Adipocyte (in vitro differentiated cells): ENCODE measurements at regions not wholly inside any gene's neighbourhood (a gene's known extent, or its start where the extent isn't known, plus 50 kb on each side); places are given as distances from the start of the nearest gene placed in this dataset.

Experiments used
- DNase-seq: peaks from one replicate; pipeline ENCODE4 v3.0.0-alpha.2; 2015; ENCODE audit warnings: low read depth
- H3K27me3 ChIP-seq: replicated peaks from 2 replicates; pipeline ENCODE4 v1.7.0; 2013; ENCODE audit warnings: mild to moderate bottlenecking, low read length, moderate library complexity; ENCODE audit not compliant: control insufficient read depth, insufficient read depth
- H3K36me3 ChIP-seq: 2 replicates; pipeline ENCODE4 v1.7.0; 2013; ENCODE audit warnings: low read length, mild to moderate bottlenecking, moderate library complexity; ENCODE audit not compliant: control insufficient read depth, insufficient read depth, severe bottlenecking
- H3K4me1 ChIP-seq: 2 replicates; pipeline ENCODE4 v1.7.0; 2013; ENCODE audit warnings: mild to moderate bottlenecking, low read length, moderate library complexity; ENCODE audit not compliant: control insufficient read depth, insufficient read depth
- H3K4me3 ChIP-seq: 2 replicates; pipeline ENCODE4 v1.7.0; 2013; ENCODE audit warnings: mild to moderate bottlenecking, low read length, moderate library complexity
- H3K9ac ChIP-seq: 2 replicates; pipeline ENCODE4 v1.7.0; 2013; ENCODE audit warnings: mild to moderate bottlenecking, low read length, moderate library complexity
- H3K9me3 ChIP-seq: 2 replicates; pipeline ENCODE4 v1.7.0; 2013; ENCODE audit warnings: mild to moderate bottlenecking, low read length, moderate library complexity; ENCODE audit not compliant: control insufficient read depth

DNA sequence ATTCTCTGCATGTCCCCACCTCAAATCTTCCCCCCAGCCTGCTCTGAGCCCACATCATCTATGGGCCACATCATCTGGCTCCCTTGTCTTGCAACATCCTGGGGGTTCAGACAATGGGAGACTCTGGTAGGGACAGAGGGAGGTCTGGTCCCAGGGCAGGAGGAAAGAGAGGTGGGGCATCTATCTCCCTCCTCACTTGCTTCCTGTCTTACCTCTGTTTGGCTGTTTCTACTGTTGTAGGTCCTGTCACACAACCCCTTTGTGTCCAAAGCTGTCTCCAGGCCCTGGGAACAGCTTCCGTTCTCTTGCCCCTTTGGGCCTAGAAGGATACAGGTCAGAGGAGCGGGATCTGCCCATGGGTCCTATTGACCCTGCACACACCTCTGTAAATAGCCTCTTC is 227.2 kb downstream of the NSG2 start:
- no peaks in the 10 kb centered on the region for H3K27me3 ChIP-seq
- H3K9me3 ChIP-seq, result peaks cover 11% of the 10 kb centered on the region
- no peak for DNase-seq
- no peak overlapping the region for H3K4me3 ChIP-seq
- no peaks in the 10 kb centered on the region for H3K36me3 ChIP-seq
- no peaks in the 10 kb centered on the region for H3K4me1 ChIP-seq
- no peak overlapping the region for H3K9ac ChIP-seq

DNA sequence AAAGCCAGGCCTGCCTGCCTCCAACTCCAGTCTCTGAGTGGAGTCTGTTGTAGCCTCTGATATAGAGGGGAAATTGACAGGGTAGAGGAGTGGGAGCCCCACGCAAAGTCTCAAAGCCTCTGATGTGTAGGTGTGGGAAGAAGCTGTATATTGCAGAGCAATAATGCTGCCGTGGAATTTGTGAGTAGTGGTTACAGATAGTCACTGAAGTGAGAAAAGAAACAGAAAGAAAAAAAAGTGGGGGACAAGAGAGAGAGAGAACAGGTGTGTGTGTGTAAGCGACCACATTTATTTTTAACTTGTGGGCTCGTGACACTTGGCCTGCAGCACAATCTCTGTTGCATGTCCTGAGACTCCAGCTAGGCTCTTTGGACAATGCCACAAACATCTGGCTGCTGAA is 227.8 kb downstream of the NSG2 start:
- peaks cover 12% of the 10 kb centered on the region for H3K9me3 ChIP-seq
- no peak for DNase-seq
- no peaks in the 10 kb centered on the region for H3K4me1 ChIP-seq
- H3K4me3 ChIP-seq, result no peak overlapping the region
- no peaks in the 10 kb centered on the region for H3K36me3 ChIP-seq
- no peak overlapping the region for H3K9ac ChIP-seq
- H3K27me3 ChIP-seq, result no peaks in the 10 kb centered on the region

DNA sequence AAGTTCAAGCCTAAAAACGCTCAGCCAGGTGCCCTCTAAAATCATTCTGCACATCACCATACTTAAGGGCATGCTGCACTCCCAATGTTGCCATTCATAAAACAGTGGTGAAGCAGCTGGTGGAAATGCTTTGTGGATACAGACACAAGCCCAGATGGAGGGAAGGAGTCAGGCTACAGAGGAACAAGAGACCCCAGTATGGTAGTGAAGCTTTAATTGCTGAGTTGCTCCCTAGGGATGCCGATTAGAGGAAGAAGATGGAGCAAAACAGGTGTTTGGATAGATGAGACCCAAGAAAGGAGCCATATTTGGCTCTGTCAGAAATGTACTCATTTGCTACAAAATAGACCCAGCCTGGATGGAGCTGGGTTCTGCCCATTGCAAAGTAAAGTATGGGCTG is 230.5 kb downstream of the NSG2 start:
- no peak for DNase-seq
- no peaks in the 10 kb centered on the region for H3K4me1 ChIP-seq
- peaks cover 10% of the 10 kb centered on the region for H3K9me3 ChIP-seq
- H3K36me3 ChIP-seq, result no peaks in the 10 kb centered on the region
- H3K27me3 ChIP-seq, result peaks cover 4% of the 10 kb centered on the region
- H3K4me3 ChIP-seq, result no peak overlapping the region
- no peak overlapping the region for H3K9ac ChIP-seq

DNA sequence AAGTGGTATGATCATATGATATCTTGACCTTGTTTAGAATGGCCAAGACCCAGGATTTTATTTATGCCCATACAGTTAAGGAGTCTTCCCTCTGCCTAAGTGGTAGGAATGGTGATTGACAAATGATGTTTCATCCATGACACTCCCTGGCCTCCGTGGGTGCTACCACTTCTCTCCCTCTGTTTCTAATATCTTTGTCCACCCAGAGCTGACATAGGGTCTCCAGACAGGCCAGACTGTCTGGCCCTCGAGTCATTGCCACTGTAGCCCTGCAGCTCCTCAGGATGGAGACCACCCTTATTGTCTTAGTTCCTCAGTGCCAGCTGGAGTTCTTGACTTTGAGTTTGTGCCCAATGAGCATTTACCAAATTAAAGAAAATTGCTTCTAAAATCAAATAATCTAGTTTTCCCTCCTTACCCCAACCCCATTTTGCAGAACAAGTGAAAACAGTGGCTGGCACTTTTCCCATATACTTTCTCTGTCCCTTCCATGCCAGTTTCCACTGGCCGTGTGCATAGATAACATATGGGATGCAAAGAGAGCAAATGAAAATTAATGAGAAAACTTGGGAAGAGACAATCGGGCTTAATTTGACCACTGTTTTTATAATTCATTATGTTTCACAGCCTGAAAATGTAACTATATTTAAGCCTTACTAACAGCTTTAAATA is 235.7 kb downstream of the NSG2 start:
- H3K9ac ChIP-seq, result no peak overlapping the region
- H3K36me3 ChIP-seq, result no peaks in the 10 kb centered on the region
- H3K4me3 ChIP-seq, result no peak overlapping the region
- no peaks in the 10 kb centered on the region for H3K4me1 ChIP-seq
- peaks cover 6% of the 10 kb centered on the region for H3K9me3 ChIP-seq
- H3K27me3 ChIP-seq, result peaks cover 18% of the 10 kb centered on the region
- DNase-seq, result no peak

DNA sequence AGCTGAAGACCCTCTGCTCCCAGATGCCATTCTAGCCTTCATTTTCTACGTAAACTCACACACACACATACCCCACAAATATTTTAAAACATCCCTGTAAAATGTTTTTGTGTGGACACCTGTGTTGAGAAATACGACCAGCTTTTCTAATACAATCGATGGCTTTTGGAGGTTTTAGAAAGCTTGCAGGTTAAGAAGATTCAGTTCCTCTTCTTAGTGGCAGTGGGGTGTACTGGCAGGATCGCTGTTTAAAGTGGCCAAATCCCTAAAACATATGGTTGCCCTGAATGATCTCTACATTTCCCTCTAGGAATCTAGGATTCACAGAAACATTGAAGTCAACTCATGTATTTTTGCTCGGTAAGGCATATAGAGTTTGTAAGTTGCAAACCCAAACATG is 236.3 kb downstream of the NSG2 start:
- H3K4me1 ChIP-seq, result no peaks in the 10 kb centered on the region
- no peaks in the 10 kb centered on the region for H3K36me3 ChIP-seq
- H3K9ac ChIP-seq, result no peak overlapping the region
- no peak for DNase-seq
- peaks cover 18% of the 10 kb centered on the region for H3K27me3 ChIP-seq
- H3K9me3 ChIP-seq, result peaks cover 6% of the 10 kb centered on the region
- H3K4me3 ChIP-seq, result no peak overlapping the region

DNA sequence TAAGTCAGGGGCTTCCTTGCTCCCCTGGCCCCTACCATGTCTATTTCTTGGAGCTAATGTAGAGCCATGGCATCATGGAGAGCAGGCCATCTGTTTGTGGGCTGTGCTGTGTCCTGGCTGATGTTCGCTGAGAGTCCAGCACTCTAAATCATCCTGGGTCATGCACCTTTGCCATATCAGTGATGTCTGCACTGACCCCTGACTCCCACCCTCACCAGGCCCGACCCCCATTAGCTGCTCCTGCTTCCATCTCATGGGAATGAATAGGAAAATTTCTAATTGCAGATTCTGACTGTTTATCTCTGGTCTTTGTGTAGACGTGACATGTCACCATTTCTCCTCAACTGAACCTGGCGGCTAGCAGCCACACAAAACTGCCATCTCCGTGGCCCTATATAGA is 236.9 kb downstream of the NSG2 start:
- peaks cover 18% of the 10 kb centered on the region for H3K27me3 ChIP-seq
- no peak for DNase-seq
- no peak overlapping the region for H3K9ac ChIP-seq
- no peaks in the 10 kb centered on the region for H3K36me3 ChIP-seq
- no peaks in the 10 kb centered on the region for H3K4me1 ChIP-seq
- peaks cover 4% of the 10 kb centered on the region for H3K9me3 ChIP-seq
- no peak overlapping the region for H3K4me3 ChIP-seq

DNA sequence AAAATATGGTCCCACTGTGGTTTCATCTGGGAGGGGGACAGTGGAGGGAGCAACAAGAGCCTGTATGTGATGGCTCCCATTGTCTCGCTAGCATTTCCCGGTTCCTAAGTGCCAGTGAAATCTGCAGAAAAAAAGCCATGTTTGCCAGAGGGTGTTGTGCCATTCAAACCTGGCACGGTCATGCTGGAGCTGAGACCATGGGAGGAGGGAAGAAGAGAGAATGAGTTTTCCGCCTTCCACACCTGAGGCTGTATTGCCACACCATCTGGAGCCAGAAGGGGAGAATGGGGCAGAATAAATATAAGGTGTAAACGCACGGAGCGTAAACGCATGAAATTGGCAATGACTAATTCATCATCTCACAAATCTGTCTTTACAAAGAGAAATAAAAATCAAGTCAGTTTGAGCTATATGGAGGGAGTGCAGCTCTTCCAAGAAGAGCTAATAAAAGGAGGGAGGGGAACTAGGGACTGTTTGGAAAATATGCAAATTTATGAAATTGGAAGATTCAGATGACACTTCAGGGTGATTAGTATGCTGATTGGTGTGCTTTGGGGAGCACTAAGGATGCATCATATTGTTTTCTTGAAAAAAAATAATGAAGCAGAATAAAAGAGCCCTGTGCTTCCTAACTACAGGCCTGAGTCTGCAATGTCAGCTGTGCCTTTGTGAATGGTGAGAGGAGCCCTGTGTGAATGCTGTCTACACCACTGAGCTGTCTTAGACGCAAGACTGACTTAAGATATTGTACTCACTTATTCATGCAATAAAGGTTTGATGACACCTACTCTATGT is 237.9 kb downstream of the NSG2 start:
- no peaks in the 10 kb centered on the region for H3K9me3 ChIP-seq
- no peaks in the 10 kb centered on the region for H3K36me3 ChIP-seq
- no peaks in the 10 kb centered on the region for H3K4me1 ChIP-seq
- no peak for DNase-seq
- peaks cover 18% of the 10 kb centered on the region for H3K27me3 ChIP-seq
- no peak overlapping the region for H3K4me3 ChIP-seq
- no peak overlapping the region for H3K9ac ChIP-seq

DNA sequence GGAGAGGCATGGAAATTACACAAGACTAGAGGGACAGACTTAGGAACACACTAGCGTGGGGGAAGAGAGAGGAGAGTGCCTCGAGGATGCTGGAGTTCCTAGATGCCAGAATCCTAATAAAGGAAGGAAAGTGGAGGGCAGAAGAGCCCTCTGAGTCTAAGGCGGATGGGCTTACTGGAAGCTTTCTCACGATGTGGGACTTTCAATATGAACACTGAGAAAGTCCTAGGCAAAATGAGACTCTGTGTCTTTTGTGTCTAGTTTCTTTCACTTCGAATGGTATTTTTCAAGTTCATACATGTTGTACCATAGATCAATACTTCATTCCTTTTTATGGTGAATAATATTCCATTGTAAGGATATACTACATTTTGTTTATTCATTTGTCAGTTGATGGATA is 239.4 kb downstream of the NSG2 start:
- no peak for DNase-seq
- no peaks in the 10 kb centered on the region for H3K4me1 ChIP-seq

DNA sequence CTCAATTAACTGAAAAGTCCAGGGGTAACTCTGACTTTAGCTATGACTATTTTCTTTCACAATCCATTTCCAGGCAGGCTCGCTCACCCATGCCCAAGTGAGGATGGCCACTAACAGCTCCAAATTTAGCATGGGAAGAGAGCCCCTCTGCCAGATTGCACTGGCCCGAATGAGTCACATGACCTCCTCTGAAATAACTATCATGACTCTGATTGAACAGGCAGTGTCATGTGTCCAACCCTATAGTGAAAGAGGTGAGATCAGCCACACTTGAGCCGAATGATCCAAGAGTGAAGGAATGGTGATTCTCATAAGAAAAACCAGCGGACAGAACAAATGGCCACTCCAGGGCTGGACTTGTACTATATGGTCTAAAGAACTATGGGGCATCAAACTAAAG is 242.3 kb downstream of the NSG2 start:
- no peak for DNase-seq

More for the DNA sequence above, 239.4 kb downstream of the NSG2 start:
- Histone ChIP-seq H3K9ac (no peak overlapping the region), H3K36me3 (no peaks in the 10 kb centered on the region), H3K9me3 (peaks cover 4% of the 10 kb centered on the region), H3K4me3 (no peak overlapping the region), H3K27me3 (peaks cover 13% of the 10 kb centered on the region)

DNA sequence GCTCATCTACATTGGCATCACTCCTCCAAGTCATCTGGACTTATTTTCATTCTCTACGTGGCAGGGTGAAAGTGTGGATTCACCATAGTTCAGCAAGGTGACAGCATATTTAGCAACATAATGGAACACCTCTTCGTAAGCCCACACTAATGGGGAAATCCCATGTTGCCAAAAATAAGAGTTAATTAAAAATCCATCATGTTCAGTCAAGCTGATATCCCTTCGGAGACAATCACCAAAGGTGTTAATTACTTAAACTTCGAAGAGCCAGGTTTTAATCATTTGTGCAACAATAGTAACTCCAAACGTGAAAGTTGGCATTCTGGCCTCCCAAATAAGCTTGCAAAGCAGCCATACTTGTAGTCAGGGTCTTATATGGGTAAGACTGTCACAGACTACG is 242.9 kb downstream of the NSG2 start:
- H3K4me1 ChIP-seq, result no peaks in the 10 kb centered on the region
- H3K4me3 ChIP-seq, result no peak overlapping the region
- peaks cover 2% of the 10 kb centered on the region for H3K27me3 ChIP-seq
- H3K9ac ChIP-seq, result no peak overlapping the region
- DNase-seq, result no peak
- no peaks in the 10 kb centered on the region for H3K36me3 ChIP-seq
- H3K9me3 ChIP-seq, result peaks cover 13% of the 10 kb centered on the region

More for the DNA sequence above, 242.3 kb downstream of the NSG2 start:
- H3K9ac ChIP-seq, result no peak overlapping the region
- no peaks in the 10 kb centered on the region for H3K4me1 ChIP-seq
- no peaks in the 10 kb centered on the region for H3K36me3 ChIP-seq
- H3K9me3 ChIP-seq, result peaks cover 13% of the 10 kb centered on the region
- peaks cover 7% of the 10 kb centered on the region for H3K27me3 ChIP-seq
- H3K4me3 ChIP-seq, result no peak overlapping the region

DNA sequence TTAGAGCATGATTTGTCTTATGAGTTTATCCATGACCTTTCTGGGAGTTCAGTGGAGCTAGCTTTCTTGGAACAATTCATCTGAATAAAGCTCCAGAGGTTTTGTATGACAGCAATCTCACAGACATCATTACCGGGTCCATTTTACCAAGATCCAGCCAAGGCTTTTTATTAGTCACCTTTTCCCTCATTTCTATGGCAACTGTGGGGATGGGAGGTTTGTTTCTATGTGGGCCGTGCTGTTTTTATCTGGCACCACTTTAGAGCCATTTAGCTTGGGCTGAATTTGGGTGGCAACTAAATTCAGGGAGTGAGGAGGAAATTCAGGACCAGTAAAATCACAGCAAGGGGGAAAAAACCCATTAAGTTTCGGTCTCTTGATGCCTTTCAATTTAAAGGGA is 245.7 kb downstream of the NSG2 start:
- no peaks in the 10 kb centered on the region for H3K4me1 ChIP-seq
- H3K27me3 ChIP-seq, result no peaks in the 10 kb centered on the region
- peaks cover 13% of the 10 kb centered on the region for H3K9me3 ChIP-seq
- no peaks in the 10 kb centered on the region for H3K36me3 ChIP-seq
- DNase-seq, result no peak
- no peak overlapping the region for H3K4me3 ChIP-seq
- no peak overlapping the region for H3K9ac ChIP-seq
